ENCODE measurements at regions not wholly inside any gene's neighbourhood (a gene's known extent, or its start where the extent isn't known, plus 50 kb on each side); places are given as distances from the start of the nearest gene placed in this dataset.
"Not testable (repeated sequence)": the region's sequence is repeated elsewhere in the genome, so short reads cannot be mapped to it uniquely, and the experiment has no call there.

DNA sequence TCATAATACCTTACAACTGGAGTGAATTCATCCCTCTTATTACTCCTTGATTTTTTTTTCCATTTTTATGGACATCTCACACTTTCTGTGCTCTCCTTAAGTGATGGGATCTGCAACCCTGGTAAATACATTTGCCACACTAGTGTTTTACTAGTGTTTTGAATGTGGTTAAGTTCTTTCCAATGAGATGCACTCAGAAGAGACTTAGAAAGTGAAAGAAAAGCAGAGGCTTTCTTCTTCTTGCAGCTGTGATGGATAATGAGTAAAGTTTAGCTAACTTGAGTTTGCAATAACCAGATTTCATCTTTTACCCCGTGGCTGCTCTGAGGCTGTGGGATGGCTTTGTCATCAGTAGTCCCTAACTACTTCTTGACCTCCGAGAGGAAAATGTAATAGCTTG is 1248.4 kb downstream of the NSUN3 start:
- DNase-seq (ENCODE audit: low spot score) (no peak), ATAC-seq (no peak)

DNA sequence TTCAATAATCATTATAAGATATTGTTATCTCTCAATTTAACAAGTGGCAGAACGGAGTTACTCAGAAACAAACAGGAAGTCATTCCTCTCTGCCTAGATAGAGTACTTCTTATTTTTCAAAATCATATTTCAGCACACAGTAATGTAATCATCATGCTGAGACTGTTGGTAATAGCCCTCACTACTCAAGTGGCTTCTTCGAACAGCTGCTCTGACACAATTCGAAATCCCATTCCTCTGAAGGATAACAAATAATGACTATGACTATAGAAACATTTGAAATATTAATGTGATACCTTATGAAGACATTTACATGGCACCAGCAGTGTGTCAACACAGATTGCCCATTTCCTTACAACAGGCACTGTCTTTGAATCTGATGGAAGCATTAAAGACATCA is 1249.8 kb downstream of the NSUN3 start:
- DNase-seq (ENCODE audit: low spot score) (no peak), ATAC-seq (no peak)

DNA sequence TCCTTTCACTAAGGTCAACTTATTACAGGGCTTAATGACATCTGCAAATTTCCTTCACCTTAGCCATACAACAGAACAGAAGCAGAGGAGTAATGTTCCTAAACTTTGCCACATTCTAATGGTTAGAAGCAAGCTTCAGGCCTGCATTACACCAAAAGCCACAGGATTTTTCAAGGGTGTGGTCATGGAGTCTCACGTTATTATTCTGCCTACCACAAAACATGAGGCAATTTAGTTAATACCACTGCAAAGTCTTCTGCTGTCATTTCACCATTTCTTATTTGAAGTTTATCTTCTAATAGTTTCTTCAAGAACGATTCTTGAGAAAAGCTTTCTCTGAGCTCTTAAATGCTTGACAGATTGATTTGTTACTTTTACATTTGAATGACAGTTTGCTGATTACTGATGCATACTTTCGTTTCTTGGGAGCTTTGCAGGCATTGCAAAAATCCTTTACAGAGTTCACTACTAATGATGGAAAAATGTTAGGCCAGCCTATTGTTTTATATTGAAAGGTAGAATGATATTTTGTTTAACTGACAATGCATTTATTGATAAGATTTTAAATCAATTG is 1257.1 kb downstream of the NSUN3 start:
- DNase-seq (ENCODE audit: low spot score), result no peak
- no peak for ATAC-seq

DNA sequence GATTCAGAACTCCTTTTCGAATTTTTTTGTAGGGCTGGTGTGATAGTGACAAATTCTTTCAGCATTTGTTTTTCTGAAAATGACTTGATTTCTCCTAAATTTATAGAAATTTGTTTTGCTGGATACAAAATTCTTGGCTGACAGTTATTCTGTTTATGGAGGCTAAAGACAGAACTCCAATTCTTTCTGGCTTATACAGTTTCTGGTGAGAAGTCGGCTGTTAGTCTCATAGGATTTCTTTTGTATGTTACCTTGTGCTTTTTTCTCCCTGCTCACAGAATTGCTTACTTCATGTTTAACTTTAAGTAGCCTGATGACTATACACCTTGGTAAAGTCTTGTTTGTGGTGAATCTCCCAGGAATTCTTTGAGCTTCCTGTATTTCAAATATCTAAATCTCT is 1264.6 kb downstream of the NSUN3 start:
- no peak for DNase-seq (ENCODE audit: low spot score)
- no peak for ATAC-seq

DNA sequence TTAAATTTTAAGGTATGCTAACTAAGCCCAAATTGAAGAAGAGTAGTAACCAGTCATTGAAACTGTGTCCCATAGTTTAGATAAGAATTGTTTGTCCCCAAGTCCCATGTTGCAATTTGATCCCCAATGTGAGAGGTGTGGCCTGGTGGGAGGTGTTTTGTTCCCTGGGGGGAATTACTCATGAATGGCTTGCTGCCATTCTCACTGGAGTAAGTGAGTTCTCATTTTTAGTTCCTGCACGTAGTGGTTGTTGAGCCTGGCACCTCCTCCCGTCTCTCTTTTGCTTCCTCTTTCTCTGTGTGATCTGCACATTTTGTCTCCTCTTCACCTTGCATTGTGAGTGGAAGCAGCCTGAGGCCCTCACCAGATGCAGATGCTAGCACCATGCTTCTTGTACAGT is 1271.0 kb downstream of the NSUN3 start:
- DNase-seq (ENCODE audit: low spot score) (no peak), ATAC-seq (no peak)

DNA sequence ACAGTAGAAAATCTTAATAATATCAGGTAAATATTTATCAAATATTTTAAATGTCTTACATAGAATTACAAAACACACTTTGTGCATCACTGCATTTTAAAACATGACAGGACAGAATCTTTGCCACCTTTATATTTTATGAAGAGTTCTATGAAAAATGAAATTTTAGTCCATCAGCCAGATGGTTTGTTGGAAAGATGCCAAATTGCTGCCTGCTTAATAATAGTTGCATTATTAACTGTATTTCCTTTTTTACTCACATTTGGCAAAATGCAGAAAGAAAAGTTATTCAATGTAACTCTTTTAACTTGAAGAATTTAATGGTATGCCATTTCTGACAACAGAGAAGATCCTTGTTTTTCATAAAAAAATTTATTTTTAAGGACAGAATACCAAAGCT is 1271.6 kb downstream of the NSUN3 start:
- ATAC-seq (no peak), DNase-seq (ENCODE audit: low spot score) (no peak)

DNA sequence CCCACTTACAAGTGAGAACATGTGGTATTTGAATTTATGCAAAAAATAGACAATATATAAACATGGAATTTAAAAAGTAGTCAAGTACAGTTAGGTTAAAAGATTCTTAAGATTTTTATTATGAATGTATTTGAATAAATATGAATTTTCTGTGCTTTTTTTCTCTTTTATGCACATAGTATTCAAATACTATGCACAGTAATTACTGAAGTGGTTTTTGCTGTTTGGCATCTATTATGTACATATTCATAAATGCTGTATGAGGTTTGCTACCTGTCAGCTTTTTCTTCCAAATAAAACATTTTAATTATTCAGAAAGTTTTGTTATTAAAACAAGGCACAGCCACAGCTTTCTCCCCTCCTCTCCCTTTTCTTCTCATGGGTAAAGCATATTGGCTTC is 1272.7 kb downstream of the NSUN3 start:
- no peak for ATAC-seq
- no peak for DNase-seq (ENCODE audit: low spot score)

DNA sequence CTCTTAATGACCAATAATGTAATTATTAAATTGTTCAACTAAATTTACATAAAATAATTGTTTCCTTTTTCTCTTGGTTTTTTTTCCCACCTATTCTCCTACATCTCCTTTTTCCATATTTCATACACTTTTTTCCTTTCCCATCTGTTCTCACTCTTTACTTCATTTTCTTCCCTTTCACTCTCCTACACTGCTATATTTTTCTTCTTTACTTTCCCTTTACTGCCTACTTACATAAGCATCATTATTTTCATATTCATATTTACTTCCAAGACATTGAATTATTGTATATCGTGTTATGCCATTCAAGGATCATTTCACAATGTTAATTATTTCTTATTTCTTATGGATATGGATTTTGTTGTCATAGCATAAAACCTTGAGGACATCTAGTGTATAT is 1275.6 kb downstream of the NSUN3 start:
- DNase-seq (ENCODE audit: low spot score), result no peak
- no peak for ATAC-seq

DNA sequence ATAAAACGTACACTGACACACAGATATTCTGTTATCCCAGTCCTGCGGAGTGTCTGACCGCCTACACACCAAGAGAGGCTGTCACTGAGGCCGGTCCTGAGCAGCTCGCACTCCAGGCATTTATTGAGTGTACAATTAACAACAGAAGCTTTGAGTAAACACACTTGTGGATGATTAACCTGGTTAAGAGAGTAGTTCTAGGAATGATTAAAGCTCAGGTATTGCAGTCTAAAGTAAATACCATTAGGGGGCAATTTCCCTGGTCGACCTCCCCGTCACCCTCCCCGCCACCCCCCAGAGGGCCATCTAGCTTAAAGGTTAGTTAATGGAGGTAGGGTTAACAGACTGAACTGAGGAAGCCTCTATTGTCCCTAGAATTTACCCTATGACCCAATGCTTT is 1278.5 kb downstream of the NSUN3 start:
- DNase-seq (ENCODE audit: low spot score) (no peak), ATAC-seq (peak; percentile 19)

DNA sequence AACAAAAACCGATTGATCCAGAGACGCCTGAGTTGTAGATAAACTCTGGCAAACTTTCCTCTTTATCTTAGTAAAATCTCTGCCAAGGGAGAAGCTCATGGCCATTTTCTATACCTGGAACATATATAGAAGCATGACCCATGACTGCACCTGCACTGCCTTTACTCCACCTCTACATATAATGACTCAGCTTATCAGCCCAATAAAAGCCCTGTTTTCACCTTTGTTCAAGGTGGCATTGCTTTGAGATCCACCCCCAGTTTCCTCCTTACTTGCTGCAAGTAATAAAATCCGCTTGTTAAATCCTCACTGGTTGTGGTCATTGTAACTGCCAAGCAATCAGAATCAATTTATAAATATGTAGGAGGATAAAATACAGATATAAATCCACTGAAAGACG is 1280.4 kb downstream of the NSUN3 start:
- DNase-seq (ENCODE audit: low spot score) (no peak), ATAC-seq (no peak)

DNA sequence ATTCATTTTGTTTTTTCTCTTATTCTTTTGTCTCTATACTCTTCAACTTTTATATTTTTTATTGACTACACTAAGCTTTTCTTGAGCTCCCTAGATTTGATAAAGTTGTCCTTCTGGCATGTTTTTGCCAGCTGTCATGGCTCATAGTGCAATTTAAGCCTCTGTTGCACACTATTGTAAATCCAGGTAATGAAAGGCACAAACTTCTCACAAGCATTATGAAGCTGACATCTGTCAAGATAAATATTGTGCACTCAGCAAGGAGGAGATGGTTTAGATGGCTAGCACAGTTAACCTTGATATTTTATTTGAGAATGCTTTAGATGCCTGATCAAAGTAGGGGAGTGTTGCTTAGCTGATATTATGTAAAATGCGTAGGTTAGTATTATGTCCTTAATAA is 1280.9 kb downstream of the NSUN3 start:
- DNase-seq (ENCODE audit: low spot score), result no peak
- no peak for ATAC-seq

DNA sequence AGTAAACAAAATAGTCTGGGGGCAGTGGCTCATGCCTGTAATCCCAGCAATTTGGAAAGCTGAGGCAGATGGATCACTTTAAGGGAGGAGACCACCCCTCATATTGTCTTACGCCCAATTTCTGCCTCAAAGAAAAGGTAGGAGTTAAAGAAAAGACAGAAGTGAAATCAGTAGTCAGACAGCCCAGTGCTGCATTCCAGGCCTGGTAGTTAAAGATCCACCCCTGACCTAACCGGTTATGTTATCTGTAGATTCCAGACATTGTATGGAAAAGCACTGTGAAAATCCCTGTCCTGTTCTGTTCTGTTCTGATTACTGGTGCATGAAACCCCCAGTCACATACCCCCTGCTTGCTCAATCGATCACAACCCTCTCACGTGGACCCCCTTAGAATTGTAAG is 1285.1 kb downstream of the NSUN3 start:
- DNase-seq (ENCODE audit: low spot score); ATAC-seq: not testable (repeated sequence)

DNA sequence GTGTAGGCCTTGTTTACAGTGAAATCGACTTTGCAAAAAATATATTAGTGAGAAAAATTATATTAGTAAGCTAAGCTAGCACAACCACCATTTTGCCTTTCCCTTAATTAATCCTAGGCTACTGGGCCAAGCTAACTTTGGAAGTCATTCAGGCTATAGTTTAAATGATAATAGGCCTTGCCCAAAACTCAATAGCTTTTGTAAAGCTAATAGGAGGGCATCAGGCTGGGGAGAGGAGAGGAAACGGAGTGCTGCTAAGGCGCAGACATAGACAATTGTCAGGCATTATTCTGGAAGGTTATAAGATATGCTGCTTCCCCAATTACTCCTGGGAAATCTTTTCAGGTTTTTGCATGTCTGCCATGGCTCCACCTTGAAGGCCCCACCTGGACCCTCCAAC is 1286.0 kb downstream of the NSUN3 start:
- no peak for ATAC-seq

DNA sequence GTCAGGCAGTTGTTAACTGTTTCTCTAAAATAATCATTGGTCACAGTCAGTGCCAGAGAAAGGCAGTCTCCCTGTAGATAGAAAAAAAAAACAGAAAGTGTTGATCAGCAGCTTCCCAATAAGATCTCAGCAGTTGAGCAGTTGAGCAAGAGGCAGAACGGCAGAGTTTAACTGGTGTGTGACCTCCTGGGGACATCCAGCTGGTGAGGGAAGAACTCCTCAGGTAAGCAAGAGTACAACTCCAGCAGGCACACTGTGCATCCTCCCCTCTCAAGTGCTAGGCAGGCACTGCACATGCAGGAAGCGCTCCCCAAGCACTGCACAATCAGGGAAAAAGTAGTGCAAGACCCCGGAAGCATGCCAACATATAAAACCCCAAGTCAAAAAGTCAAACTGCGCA is 1287.2 kb downstream of the NSUN3 start:
- DNase-seq (ENCODE audit: low spot score), result no peak
- ATAC-seq, result no peak

More for the DNA sequence above, 1286.0 kb downstream of the NSUN3 start:
- no peak for DNase-seq (ENCODE audit: low spot score)

DNA sequence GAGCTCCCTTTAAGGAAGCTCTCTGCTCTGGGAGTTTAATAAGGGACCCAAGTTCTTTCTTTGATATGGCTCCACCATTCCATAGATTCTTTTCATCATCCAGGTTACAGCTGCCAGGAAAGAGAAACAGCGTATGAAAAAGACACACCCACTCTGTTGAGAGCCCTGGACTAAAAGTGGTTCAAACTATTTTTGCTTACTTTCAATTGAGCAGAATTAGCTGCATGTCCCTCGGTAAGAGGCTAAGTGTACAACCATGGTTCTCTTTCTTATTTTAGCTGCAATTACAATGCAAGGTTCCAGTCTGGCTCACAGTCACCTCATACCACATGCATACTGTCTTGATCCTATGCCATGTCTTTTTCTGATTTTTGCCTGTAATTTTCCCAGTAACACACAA is 1288.3 kb downstream of the NSUN3 start:
- ATAC-seq (no peak), DNase-seq (ENCODE audit: low spot score) (no peak)

DNA sequence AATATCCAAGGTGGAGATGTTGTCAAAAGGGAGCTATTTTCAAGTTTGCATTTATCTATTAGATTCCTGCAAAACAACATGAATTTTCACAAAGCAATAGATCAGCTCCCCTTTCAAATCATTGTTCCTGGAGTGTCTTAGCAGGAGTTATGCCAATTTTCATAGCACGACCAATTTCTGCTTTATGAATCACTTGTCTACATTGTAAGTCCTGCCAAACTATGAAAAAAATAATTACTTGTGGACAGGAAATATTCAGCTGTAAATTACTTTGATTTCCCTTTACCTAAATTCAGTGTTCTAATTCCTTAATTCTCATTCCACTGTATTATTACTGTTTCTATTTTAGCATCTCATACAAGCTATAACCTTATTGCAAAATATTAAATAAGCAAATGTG is 1289.6 kb downstream of the NSUN3 start:
- ATAC-seq, result no peak
- no peak for DNase-seq (ENCODE audit: low spot score)

DNA sequence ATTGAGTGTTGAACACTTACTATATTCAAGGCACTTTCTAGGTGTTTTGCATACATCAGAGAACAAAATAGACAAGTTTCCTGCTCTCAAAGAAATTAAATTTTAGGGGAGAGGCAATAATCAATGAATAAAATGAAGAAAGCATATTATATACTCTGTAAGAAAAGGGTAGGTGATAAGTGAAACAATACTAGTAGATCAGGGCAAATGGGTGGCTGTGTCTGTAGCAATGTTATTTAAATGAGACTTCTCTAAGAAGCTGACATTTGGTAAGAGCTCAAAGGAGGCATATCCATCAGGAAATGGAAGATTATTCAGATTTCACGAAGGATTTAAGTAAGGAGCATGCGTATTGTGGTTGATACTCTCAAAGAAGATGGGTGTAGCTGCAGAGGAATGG is 1291.6 kb downstream of the NSUN3 start:
- no peak for ATAC-seq

DNA sequence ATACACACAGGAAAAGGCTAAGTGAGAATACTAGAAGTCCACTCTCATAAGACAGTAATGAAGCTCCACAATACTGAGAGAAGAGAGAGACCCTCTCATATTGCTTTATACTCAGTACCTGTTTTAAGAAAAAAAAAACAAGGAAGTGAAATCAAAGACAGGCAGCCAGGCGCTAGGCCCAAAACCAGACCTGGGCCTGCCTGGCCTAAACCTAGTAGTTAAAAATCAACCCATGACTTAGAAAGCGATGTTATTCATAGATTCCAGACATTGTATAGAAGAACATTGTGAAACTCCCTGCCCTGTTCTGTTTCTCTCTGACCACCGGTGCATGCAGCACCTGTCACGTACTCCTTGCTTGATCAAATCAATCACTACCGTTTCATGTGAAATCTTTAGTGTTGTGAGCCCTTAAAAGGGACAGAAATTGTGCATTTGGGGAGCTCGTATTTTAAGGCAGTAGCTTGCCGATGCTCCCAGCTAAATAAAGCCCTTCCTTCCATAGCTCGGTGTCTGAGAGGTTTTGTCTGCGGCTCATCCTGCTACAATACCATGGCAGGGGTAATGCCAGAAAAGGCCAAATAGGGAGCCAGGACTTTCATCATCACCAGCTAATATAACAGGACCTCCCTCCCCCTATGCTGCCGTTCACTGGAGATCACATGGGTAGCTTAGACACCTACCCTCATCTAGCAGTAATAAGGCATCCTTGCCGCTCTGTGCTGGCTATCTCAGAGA is 1294.1 kb downstream of the NSUN3 start:
- ATAC-seq (no peak), DNase-seq (ENCODE audit: low spot score) (no peak)

More for the DNA sequence above, 1291.6 kb downstream of the NSUN3 start:
- DNase-seq (ENCODE audit: low spot score), result no peak

DNA sequence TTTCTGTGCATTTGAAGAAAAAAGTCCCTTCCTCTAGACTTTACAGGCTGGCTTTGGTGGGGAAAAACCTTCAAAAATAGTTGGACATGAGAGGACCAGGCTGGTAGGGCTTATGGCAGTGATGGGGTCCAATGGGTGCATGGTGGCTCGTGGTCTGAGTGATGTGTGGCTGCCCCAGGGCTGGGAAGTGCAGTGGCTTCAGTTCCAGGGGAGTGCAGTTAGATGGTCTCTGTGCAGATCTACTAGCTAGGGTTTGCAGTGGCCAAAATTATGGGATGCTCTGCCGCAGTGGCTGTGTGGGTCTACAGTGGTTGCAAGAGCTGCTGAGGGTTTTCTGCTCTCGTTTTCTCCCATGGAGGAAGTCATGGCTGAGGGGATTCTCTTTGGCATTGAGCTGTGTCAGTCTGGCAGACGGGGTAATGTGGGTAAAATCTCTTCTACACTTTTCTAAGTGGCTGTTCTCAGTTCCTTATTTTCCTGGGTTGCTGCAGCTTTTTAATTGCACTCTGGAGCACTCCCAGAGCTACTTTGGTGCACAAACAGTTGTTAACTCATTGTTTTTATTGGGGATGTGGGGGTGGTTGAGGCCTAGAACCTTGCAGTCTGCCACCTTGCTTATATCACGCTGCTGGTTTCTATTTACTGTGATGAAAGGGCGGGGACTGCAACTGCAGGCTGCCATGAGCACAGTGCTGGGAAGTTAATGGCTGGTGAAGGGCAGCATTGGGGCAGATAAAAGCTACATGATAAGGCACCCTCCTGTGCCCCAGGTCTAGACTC is 1324.6 kb downstream of the NSUN3 start:
- ATAC-seq (no peak), DNase-seq (ENCODE audit: low spot score) (no peak)

DNA sequence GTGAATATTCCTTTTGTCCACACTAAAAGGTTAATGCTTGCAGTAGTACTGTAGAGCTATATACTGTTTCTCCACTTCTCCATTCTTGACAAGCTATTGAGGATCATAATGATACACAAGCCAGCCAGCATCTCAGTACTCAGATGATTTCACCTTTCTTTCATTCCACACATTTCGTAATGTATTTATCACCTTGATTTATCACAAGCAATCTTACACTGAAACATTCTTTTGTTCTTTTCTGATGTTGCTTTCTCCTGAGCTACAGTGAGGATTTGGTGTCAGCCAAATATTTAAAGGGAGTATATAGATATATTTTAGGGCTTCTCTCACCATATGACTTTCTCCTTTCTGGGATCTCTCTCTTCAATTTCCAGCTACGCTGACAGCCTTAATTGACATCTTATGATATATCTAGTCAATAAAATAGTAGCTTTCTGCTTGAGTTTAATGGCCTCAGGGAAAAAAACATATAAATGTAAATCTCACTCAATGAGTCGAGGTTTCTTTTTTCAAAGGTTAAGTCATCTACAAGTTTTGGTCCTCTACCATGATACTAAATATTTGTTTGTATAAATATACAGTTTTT is 1327.0 kb downstream of the NSUN3 start:
- DNase-seq (ENCODE audit: low spot score) (no peak), ATAC-seq (no peak)

DNA sequence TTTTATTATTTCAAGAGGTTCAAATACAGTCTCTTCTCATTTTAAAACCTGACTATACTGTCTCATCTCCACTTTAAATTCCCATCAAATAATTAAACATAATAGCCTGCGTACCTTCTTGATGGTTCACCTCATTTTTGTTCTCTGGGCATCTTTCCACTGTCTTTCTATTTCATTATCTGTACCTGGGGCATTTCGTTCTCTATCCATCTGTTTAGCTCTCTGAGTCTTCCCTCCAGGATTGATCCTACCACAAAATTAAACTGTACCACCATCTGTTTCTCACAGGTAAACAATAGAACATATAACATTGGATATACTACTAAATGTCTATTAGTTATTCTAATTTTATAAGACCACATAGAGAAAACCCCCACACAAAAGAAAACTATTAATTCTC is 1331.4 kb downstream of the NSUN3 start:
- ATAC-seq (no peak), DNase-seq (ENCODE audit: low spot score) (no peak)

DNA sequence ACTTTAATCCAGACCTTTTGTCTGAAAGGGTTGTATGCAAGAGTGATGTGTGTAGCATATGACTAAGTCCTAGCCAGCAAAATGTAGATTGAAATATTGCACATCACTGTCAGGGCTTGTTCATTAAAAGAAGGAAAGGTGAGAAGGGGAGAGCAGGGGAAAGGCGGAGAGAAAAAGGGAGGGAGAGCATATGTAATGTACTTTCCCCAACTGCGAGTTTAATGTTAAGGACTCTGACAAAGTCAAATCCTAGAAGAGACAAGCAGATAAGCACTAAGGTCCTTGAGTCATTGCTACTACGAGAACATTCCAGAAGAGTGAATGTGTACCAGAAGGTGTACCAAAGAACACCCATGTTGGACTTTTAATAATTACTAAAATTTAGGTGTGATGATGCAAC is 1336.7 kb downstream of the NSUN3 start:
- ATAC-seq (no peak), DNase-seq (ENCODE audit: low spot score) (no peak)

Measured in left lobe of liver (tissue), 2 donors.